ENCODE measurements at regions not wholly inside any gene's neighbourhood (a gene's known extent, or its start where the extent isn't known, plus 50 kb on each side); places are given as distances from the start of the nearest gene placed in this dataset.

DNA sequence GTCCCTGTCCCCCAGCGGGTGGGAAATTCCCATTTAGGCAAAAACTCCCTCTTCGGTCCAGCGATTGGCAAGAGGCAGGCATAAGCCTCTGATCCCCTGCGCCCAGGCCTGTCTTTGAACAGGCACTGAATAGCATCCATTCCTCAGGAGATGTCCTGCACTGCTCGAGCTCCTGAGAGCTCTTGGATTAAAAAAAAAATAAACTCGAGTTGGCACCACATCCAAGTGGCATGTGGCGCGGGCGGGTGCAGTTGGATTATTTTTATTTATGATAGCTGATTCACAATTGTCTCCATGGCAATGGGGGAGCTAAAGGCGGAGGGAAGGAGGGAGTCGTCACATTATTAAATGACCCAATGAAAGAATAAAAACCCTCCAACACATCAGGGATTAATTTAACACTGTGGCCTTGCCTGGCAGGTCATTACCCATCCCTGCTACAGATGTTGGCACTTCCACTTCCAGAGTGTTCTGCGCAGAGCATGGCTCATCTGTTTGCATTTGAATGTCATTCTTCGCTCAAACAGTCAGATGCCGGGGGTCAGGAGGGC lies 207.2 kb downstream of the AACS start:
- no peak for DNase-seq

DNA sequence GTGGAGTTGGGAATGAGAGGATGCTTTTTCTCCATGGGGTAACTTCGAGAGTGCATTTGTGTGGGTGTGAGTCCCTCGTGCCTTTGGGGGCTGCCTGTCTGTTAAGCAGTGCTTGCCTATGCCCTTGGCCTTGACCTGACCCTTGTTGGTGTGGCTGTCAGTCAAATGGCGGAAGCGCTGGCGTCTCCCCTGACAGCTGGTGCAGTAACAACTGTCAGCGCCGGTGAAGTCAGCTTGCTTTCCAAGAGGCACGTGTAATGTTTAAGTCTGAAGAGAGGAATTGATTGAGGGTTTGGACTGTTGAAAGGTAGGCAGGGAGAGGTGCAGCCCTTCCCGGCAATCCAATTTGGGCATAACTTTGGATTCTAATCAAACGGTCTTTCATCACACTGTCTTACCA lies 211.3 kb downstream of the AACS start:
- DNase-seq: no peak

DNA sequence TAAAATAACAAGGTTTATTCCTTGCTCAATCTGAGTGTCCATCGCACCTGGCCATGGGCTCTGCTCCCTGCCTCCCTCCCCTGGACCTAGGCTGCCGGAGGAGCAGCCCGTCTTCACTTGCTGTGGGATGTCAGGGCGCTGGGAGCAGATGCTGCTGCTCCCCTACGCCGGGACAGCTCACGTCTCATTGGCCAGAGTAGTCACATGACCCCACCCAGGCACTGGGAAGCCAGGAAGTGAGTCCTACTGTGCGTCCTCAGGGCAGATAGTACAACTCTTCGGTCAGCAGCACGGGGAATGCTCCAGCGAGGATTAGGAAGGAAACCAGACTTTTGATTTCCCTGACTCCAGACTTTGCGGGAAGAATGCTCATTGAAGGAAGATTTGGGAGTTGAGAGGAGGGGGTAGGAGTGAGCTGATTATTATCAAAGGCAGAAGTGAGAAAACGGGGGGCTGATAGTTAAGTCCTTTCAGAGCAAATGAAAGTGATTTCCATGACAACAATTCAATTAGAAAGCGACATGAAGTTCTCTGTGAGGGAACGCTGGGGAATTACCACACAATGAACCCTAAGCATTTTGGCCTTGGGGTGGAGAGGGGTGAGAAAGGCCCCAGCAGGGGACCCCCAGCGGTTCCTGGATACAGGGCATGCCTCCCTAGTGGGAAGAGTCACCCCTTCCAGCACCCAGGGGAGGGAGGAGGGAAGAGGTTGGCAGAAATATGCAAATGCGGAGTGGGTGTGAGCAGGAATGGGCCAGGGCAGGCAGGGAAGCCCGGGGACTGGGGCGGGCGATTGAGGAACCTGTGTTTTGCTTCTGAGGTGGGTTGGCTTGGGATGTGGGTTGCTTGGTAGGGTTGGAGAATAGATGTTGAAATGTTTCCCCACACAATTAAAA lies 215.5 kb downstream of the AACS start:
- no peak for DNase-seq

DNA sequence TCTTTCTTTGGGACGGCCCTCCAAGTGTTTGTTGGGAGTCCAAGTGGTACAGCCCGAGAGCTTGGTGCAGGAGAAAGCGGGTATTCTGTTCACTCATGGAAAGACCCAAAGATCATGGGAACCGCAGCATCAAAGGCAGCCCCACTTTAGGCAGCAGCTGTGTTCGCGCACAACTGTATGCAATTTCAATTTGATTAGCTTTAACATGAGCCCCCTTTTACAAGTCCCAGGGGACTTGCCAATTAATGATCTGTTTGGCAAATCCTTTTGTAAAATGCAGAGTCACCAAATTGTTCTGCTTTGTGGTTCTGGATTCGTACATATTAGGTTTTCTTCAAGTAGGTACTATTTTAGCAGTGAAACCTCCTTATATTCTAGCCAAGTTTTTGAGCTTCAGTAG lies 217.7 kb downstream of the AACS start:
- DNase-seq: no peak

DNA sequence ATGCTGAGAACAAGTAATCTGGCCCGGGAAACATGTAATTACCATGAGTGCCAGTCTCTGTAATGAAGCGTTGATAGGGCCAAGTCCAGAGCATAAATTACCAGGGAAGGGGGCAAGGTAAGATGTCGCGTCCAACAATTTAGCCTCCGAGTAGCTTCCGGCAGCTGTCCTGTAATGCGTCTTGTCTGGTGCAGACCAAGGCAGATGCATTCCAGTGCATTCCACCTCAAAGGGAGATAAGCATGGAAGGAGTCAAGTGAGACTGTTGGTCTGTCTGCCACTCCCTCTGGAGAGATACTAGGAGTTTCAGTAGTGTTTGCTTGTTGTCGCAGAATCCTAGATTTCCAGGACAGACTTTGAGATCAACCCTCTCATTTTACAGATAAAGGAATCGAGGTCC lies 218.3 kb downstream of the AACS start:
- no peak for DNase-seq

DNA sequence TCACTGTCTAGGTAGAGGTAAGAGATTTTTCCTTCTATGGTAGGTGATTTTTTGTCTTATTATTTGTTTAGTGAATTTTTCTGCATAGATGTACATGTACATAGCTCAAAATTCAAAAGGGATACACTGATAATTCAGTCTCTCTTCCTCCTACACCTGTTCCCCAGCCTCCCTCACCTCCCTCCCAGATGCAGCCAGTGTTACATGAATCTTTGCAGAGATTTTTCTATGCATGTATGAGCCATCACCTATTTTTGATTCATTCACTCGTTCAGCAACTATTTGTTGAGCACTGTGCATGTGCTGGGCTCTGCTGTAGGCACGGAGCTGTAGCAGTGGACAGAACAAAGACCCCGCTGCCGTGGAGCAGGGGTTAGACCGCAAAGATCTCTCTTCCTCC lies 218.9 kb downstream of the AACS start:
- DNase-seq: no peak

DNA sequence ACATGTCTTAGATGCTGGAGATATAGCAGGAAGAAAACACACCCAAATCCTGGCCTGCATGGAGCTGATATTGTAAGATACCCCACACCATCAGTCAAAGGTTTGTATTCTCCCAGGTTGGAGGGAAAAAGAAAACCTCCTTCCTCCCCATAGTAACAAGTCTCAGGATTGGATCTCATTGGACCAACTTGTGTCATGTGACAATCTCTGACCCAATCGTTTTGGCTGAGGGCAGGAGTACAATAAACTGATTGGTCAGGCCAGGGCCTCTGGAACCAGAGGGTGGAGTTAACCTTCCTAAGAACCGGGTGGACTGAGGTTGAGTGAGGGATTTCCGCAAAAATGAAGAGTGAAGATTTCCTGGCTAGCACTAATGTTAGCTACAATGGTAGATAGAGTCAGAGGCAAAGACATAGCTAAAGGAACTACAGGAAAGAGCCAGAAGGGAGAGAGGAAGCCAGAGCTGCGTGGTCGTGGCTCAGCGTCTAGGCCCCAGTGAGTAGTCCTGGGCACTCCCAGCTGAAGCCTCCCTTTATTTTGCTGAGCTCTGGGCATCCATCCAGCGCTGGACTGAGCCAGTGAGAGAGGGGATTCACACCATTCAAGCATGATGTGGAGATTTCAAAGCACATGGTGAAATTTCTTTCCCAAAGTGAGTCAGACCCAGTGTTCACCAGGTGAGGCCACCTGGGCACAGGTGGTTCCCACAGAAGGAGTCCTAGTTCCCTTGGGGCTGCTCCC lies 219.9 kb downstream of the AACS start:
- no peak for DNase-seq

GRCh38 chr12:125286005-125286727 lies 220.9 kb downstream of the AACS start:
- DNase-seq: no peak

DNA sequence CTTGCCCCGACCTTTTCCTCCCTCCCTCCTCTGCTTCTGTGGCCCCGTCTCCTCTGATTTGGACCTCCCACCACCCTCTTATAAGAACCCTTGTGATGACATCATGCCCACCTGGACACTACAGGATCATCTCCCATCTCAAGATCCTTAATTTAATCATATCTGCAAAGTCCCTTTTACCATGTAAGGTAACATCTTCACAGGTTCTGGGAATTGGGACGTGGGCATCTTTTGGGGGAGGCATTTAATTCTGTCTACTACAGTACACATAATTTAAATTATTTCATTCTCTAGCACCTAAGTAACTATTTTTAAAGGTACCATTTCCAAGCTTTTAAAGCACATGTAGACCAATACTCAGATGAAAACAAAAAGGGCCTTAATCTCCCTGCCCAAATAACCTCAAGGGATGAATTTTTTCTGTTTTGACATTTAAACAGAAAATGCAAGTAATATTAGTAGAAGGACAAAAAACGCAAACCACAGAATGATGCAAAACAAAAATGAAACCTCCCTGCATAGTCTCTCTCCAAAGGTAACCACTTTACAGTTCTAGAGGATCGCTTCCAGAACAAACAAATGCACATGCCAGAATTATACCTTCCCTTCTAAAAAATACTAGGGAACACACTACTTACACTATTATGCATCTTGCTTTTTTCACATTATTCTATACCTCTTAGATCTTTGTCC lies 222.1 kb downstream of the AACS start:
- no peak for DNase-seq

- no peak for DNase-seq
Observed at GRCh38 chr12:125288931-125289928, 224.0 kb downstream of the AACS start.

- DNase-seq: no peak
Observed at GRCh38 chr12:125289970-125290369, 224.7 kb downstream of the AACS start.

DNA sequence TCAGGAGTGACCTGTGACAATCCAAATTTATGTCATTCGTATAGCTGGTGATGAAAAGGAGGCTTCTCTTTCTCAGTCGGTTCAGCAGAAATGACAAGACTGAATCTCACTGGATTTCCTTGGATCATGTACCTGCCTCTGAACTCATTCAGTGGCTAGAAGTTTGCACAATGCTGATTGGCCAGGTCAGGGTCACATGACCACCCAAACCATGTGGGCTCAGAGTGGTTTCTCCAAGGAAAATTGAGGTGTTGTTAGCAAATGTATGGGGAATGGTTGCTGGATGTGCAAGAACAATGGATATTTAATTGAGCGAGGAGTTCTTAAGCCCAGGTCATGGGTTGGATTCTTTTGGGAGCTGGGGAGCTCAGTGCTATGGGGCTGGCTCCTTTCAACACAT lies 227.5 kb downstream of the AACS start:
- no peak for DNase-seq

GRCh38 chr12:125295550-125295949 lies 230.3 kb downstream of the AACS start:
- no peak for DNase-seq

DNA sequence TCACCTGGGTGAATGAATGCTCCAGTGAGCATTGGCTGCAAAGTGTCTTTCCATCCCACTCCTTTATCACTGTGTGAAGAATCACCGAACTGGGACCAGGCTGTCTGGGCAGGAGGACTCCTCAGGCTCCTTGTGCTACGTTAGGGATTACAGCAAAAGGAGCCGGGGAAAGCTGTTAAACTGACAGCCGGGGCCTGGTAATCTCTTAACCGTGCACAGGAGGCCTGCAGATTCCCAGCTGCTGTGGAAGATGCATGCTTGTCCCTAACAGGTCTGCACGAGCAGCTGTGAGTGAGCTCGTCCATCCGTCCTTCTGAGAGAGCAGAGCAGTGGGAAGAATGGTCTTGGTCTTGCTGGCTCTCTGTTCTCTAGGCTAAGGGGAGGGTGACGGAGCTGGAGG lies 231.5 kb downstream of the AACS start:
- DNase-seq: no peak

GRCh38 chr12:125299840-125300239 lies 234.6 kb downstream of the AACS start:
- no peak for DNase-seq

DNA sequence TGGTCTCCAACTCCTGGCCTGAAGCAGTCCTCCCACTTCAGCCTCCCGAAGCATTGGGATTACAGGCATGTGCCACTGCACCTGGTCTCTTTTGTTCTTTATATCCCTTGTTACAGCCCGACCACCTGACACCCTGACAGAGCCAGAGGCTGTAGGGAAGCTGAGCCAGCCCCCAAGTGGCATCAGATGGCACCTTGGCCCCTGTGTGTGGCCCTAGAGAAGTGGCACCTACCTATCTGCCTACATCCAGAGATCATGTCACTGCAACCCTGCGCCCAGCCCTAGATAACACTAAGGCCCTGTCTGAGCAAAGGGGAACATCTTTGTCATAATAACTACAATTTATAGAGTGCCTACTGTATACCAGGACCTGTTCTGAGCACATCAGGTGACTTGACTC lies 235.0 kb downstream of the AACS start:
- no peak for DNase-seq

DNA sequence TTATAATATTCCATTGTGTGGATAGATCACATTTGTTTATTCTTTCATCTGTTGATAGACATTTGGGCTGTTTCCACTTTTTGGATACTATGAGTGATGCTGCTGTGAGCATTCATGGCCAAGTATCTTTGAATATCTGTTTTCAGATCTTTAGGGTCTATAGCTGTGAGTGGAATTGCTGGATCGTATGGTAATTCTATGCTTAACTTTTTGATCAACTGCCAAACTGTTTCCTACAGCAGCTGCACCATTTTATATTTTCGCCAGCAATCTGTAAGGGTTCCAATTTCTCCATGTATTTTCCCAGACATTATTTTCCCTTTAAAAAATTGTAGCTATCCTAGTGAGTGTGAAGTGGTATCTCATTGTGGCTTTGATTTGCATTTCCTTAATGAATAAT lies 238.1 kb downstream of the AACS start:
- DNase-seq: no peak

- DNase-seq: no peak
Observed at GRCh38 chr12:125304029-125304428, 238.8 kb downstream of the AACS start.

DNA sequence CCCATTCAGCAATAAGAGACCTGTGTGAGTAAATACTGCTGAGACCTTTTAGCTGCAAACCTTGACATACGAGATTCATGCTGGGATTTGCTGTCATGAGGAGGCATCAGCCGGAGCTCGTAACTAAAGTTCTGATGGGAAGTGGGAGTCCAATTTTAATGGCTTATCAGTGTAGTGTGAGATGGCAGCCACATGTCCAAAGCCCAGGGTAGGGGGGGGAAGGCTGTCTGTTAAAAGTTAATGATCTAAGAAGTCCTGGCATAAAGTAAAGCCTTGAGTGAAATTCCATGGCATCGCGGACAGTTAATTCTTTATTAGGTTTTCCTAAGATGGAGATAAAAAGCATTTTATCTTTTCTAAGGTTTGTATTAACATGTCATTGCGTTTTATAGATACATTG lies 240.0 kb downstream of the AACS start:
- no peak for DNase-seq

DNA sequence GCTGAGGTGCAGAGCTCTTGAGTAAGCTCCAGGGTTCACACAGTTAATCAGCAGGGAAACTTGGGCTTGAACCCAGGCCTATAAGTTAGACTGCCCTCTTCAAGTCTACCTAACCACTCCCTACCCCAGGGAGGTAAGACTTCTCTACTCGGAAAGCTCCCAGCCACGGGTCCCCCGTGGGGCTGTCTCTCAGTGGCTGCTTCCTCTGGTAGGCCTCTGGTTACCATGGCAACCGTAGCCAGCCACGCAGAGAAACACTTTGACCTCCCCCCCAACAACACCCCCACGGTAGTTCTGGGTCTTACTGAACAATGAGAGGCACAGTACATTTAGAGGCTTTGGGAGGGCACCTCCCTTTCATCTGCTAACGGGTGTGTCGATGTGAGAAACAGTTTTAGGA lies 245.2 kb downstream of the AACS start:
- DNase-seq: no peak

GRCh38 chr12:125311050-125311449 lies 245.8 kb downstream of the AACS start:
- no peak for DNase-seq

Data from GOT3 (cell line).